ENCODE measurements at regions not wholly inside any gene's neighbourhood (a gene's known extent, or its start where the extent isn't known, plus 50 kb on each side); places are given as distances from the start of the nearest gene placed in this dataset.
"Not testable (repeated sequence)": the region's sequence is repeated elsewhere in the genome, so short reads cannot be mapped to it uniquely, and the experiment has no call there.

- no peak for TF ChIP-seq CTCF (IDR thresholded peaks at IDR 0.05; ENCODE audit: low read depth, low read length)
- no peak overlapping the region for H3K4me3 ChIP-seq (replicated peaks in 1 of 2; ENCODE audit: low read depth in 2 of 2, low read length in 2 of 2)
- no peak for DNase-seq (ENCODE audit: low read depth in 2 of 2)
These were observed 349.0 kb upstream of the ATP10A start for GRCh38 chr15:26212109-26212508.

GRCh38 chr15:26210980-26211379, 347.9 kb upstream of the ATP10A start:
- no peak for DNase-seq (ENCODE audit: low read depth in 2 of 2)
- no peak for TF ChIP-seq CTCF (IDR thresholded peaks at IDR 0.05; ENCODE audit: low read depth, low read length)
- no peak overlapping the region for H3K4me3 ChIP-seq (replicated peaks in 1 of 2; ENCODE audit: low read depth in 2 of 2, low read length in 2 of 2)

- H3K4me3 ChIP-seq (replicated peaks in 1 of 2; ENCODE audit: low read depth in 2 of 2, low read length in 2 of 2), result no peak overlapping the region
- no peak for TF ChIP-seq CTCF (IDR thresholded peaks at IDR 0.05; ENCODE audit: low read depth, low read length)
These were observed 338.2 kb upstream of the ATP10A start for GRCh38 chr15:26201177-26201858.

GRCh38 chr15:26200427-26200826, 337.3 kb upstream of the ATP10A start:
- no peak for TF ChIP-seq CTCF (IDR thresholded peaks at IDR 0.05; ENCODE audit: low read depth, low read length)
- no peak for DNase-seq (ENCODE audit: low read depth in 2 of 2)
- no peak overlapping the region for H3K4me3 ChIP-seq (replicated peaks in 1 of 2; ENCODE audit: low read depth in 2 of 2, low read length in 2 of 2)

More at GRCh38 chr15:26201177-26201858, 338.2 kb upstream of the ATP10A start:
- DNase-seq (ENCODE audit: low read depth in 2 of 2), result no peak

GRCh38 chr15:26197719-26198118, 334.6 kb upstream of the ATP10A start:
- no peak overlapping the region for H3K4me3 ChIP-seq (replicated peaks in 1 of 2; ENCODE audit: low read depth in 2 of 2, low read length in 2 of 2)
- TF ChIP-seq CTCF (IDR thresholded peaks at IDR 0.05; ENCODE audit: low read depth, low read length), result no peak
- no peak for DNase-seq (ENCODE audit: low read depth in 2 of 2)

GRCh38 chr15:26197060-26197459, 333.9 kb upstream of the ATP10A start:
- H3K4me3 ChIP-seq (replicated peaks in 1 of 2; ENCODE audit: low read depth in 2 of 2, low read length in 2 of 2), result no peak overlapping the region
- TF ChIP-seq CTCF (IDR thresholded peaks at IDR 0.05; ENCODE audit: low read depth, low read length), result no peak
- no peak for DNase-seq (ENCODE audit: low read depth in 2 of 2)

- TF ChIP-seq CTCF (IDR thresholded peaks at IDR 0.05; ENCODE audit: low read depth, low read length), result no peak
- DNase-seq (ENCODE audit: low read depth in 2 of 2), result no peak
- no peak overlapping the region for H3K4me3 ChIP-seq (replicated peaks in 1 of 2; ENCODE audit: low read depth in 2 of 2, low read length in 2 of 2)
These were observed 328.1 kb upstream of the ATP10A start for GRCh38 chr15:26191193-26191592.

GRCh38 chr15:26186138-26186537, 323.0 kb upstream of the ATP10A start:
- not testable (repeated sequence) for H3K4me3 ChIP-seq (replicated peaks in 1 of 2; ENCODE audit: low read depth in 2 of 2, low read length in 2 of 2); DNase-seq (ENCODE audit: low read depth in 2 of 2)
